Aorta (tissue), 5 donors: ENCODE measurements at regions not wholly inside any gene's neighbourhood (a gene's known extent, or its start where the extent isn't known, plus 50 kb on each side); places are given as distances from the start of the nearest gene placed in this dataset.
"Not testable (repeated sequence)": the region's sequence is repeated elsewhere in the genome, so short reads cannot be mapped to it uniquely, and the experiment has no call there.

ENCODE experiments used
- ATAC-seq: fragments of 200-7000 bp; cut with Tn5 transposase; one replicate; pipeline ENCODE4 v1.9.1; 2022; ENCODE audit warnings: moderate library complexity; ENCODE audit not compliant: low FRiP score
- DNase-seq, 2 donors: peaks; one replicate each; pipeline ENCODE4 v3.0.0-alpha.2; 2020
- H3K27ac ChIP-seq, 2 donors: one replicate each; pipeline ENCODE4 v1.5.1; 2013; ENCODE audit warnings: low read length in 2 of 2, mild to moderate bottlenecking in 2 of 2, moderate library complexity in 2 of 2, control low read depth in 1 of 2, inconsistent platforms in 1 of 2, low read depth in 1 of 2
- H3K27me3 ChIP-seq, 2 donors: one replicate each; pipeline ENCODE4 v1.6.1; 2013; ENCODE audit warnings: control low read depth in 1 of 2, low read length in 1 of 2, mild to moderate bottlenecking in 1 of 2, moderate library complexity in 1 of 2; ENCODE audit not compliant: insufficient read depth in 2 of 2, control insufficient read depth in 1 of 2
- H3K36me3 ChIP-seq, 2 donors: one replicate each; pipeline ENCODE4 v1.6.1; 2013; ENCODE audit warnings: control low read depth in 1 of 2, low read length in 1 of 2, mild to moderate bottlenecking in 1 of 2; ENCODE audit not compliant: insufficient read depth in 2 of 2, control insufficient read depth in 1 of 2
- H3K4me1 ChIP-seq, 2 donors: one replicate each; pipeline ENCODE4 v1.6.1; 2013; ENCODE audit warnings: low read length in 2 of 2, control low read depth in 1 of 2, mild to moderate bottlenecking in 1 of 2, moderate library complexity in 1 of 2; ENCODE audit not compliant: insufficient read depth in 2 of 2, control insufficient read depth in 1 of 2
- H3K4me3 ChIP-seq, 2 donors: one replicate each; pipeline ENCODE4 v1.5.1; 2013; ENCODE audit warnings: low read length in 2 of 2, control low read depth in 1 of 2, mild to moderate bottlenecking in 1 of 2
- H3K9me3 ChIP-seq: one replicate; pipeline ENCODE4 v1.6.1; 2013; ENCODE audit warnings: mild to moderate bottlenecking, low read length; ENCODE audit not compliant: control insufficient read depth
- WGBS, 2 donors: extraction: QIAGEN DNeasy Blood & Tissue Kit; methylation state at CpG; one replicate each; pipeline ENCODE4 v1.1.7; 2013; 5-methylcytosine and 5-hydroxymethylcytosine counted together
- intact Hi-C, 2 donors: fragments of 100-400 bp; cut with DNase I; formaldehyde crosslinking; loops; one replicate each; pipeline versions ENCODE4 v1.14.2 to v1.15.0; 2022
- donor health status: healthy with polysubstance abuse.
- donor health status: Bipolar disorder and iron deficiency.
- donor health status: DM: no; HTN: no; CAD: no.
- donor health status: DM: no; HTN: no; CAD: no.
- donor health status: DM: yes; HTN: yes; CAD: no.

- no peak overlapping the region for H3K27ac ChIP-seq
- H3K9me3 ChIP-seq, result no peaks in the 10 kb centered on the region
- no peaks in the 10 kb centered on the region for H3K36me3 ChIP-seq
- 90 to 92% methylated on average over 11 of the region's 11 CpGs for WGBS, 2 donors
- no peak overlapping the region for H3K4me3 ChIP-seq
- H3K27me3 ChIP-seq, result no peaks in the 10 kb centered on the region
- intact Hi-C loops, result no loop called here
- DNase-seq (no peak), ATAC-seq (no peak)
- H3K4me1 ChIP-seq, result no peaks in the 10 kb centered on the region
Observed at GRCh38 chr10:4431114-4431863, 394.7 kb upstream of the AKR1E2 start.

GRCh38 chr10:4429571-4429970 is 396.4 kb upstream of the AKR1E2 start:
- no peaks in the 10 kb centered on the region for H3K36me3 ChIP-seq
- H3K4me3 ChIP-seq, result no peak overlapping the region
- H3K27ac ChIP-seq, result no peak overlapping the region
- H3K27me3 ChIP-seq, result no peaks in the 10 kb centered on the region
- WGBS, 2 donors, result 85 to 87% methylated on average over 9 of the region's 9 CpGs
- H3K9me3 ChIP-seq, result no peaks in the 10 kb centered on the region
- intact Hi-C loops, result no loop called here
- ATAC-seq, result no peak
- DNase-seq, result no peak
- no peaks in the 10 kb centered on the region for H3K4me1 ChIP-seq

- intact Hi-C loops, result no loop called here
- WGBS, 2 donors, result 36 to 44% methylated on average over 1 of the region's 1 CpG
- no peak overlapping the region for H3K27ac ChIP-seq
Observed at GRCh38 chr10:4427532-4427931, 398.5 kb upstream of the AKR1E2 start.

GRCh38 chr10:4426866-4427265 is 399.1 kb upstream of the AKR1E2 start:
- intact Hi-C loops, result no loop called here
- ATAC-seq (no peak), DNase-seq (no peak)
- no peaks in the 10 kb centered on the region for H3K27me3 ChIP-seq
- no peaks in the 10 kb centered on the region for H3K4me1 ChIP-seq
- no peaks in the 10 kb centered on the region for H3K36me3 ChIP-seq
- H3K9me3 ChIP-seq, result no peaks in the 10 kb centered on the region
- no peak overlapping the region for H3K27ac ChIP-seq
- WGBS, 2 donors, result 97 to 98% methylated on average over 1 of the region's 1 CpG
- H3K4me3 ChIP-seq, result no peak overlapping the region

More at GRCh38 chr10:4427532-4427931, 398.5 kb upstream of the AKR1E2 start:
- no peak overlapping the region for H3K4me3 ChIP-seq
- H3K4me1 ChIP-seq, result no peaks in the 10 kb centered on the region
- no peaks in the 10 kb centered on the region for H3K27me3 ChIP-seq
- DNase-seq (no peak), ATAC-seq (no peak)
- no peaks in the 10 kb centered on the region for H3K36me3 ChIP-seq
- H3K9me3 ChIP-seq, result no peaks in the 10 kb centered on the region

GRCh38 chr10:4409319-4409718 is 416.7 kb upstream of the AKR1E2 start:
- intact Hi-C loops, result no loop called here
- H3K27me3 ChIP-seq, result no peaks in the 10 kb centered on the region
- H3K9me3 ChIP-seq, result no peaks in the 10 kb centered on the region
- WGBS, 2 donors, result 4 to 11% methylated on average over 2 of the region's 2 CpGs
- H3K4me1 ChIP-seq, result peaks cover 0 to 1% of the 10 kb centered on the region in 2 donors
- ATAC-seq, result no peak
- no peak overlapping the region for H3K4me3 ChIP-seq
- peak overlapping the region in 1 of 2 donors; percentile 71 for H3K27ac ChIP-seq
- no peaks in the 10 kb centered on the region for H3K36me3 ChIP-seq
- no peak for DNase-seq

GRCh38 chr10:4407783-4408182 is 418.2 kb upstream of the AKR1E2 start:
- 71 to 87% methylated on average over 1 of the region's 1 CpG for WGBS, 2 donors

GRCh38 chr10:4405828-4406227 is 420.2 kb upstream of the AKR1E2 start:
- ATAC-seq, result no peak
- WGBS, 2 donors, result 70 to 76% methylated on average over 3 of the region's 3 CpGs

More at GRCh38 chr10:4407783-4408182, 418.2 kb upstream of the AKR1E2 start:
- H3K27me3 ChIP-seq, result no peaks in the 10 kb centered on the region
- H3K36me3 ChIP-seq, result no peaks in the 10 kb centered on the region
- no peak overlapping the region for H3K27ac ChIP-seq
- no peaks in the 10 kb centered on the region for H3K9me3 ChIP-seq
- ATAC-seq (no peak), DNase-seq (no peak)
- H3K4me1 ChIP-seq, result peaks cover 0 to 1% of the 10 kb centered on the region in 2 donors
- intact Hi-C loops, result no loop called here
- H3K4me3 ChIP-seq, result no peak overlapping the region

GRCh38 chr10:4403638-4404252 is 422.3 kb upstream of the AKR1E2 start:
- DNase-seq (no peak), ATAC-seq (no peak)
- H3K4me3 ChIP-seq, result no peak overlapping the region
- H3K4me1 ChIP-seq, result no peaks in the 10 kb centered on the region
- no peaks in the 10 kb centered on the region for H3K9me3 ChIP-seq
- WGBS, 2 donors, result 97% methylated on average over 24 of the region's 24 CpGs
- no peaks in the 10 kb centered on the region for H3K36me3 ChIP-seq
- H3K27me3 ChIP-seq, result no peaks in the 10 kb centered on the region
- intact Hi-C loops, result no loop called here
- H3K27ac ChIP-seq, result no peak overlapping the region

More at GRCh38 chr10:4405828-4406227, 420.2 kb upstream of the AKR1E2 start:
- DNase-seq, result no peak
- Histone ChIP-seq H3K4me3 (no peak overlapping the region), H3K4me1 (peaks cover 0 to 1% of the 10 kb centered on the region in 2 donors), H3K36me3 (no peaks in the 10 kb centered on the region), H3K27me3 (no peaks in the 10 kb centered on the region), H3K27ac (no peak overlapping the region), H3K9me3 (no peaks in the 10 kb centered on the region)
- intact Hi-C loops, result no loop called here

GRCh38 chr10:4401080-4401479 is 424.9 kb upstream of the AKR1E2 start:
- not testable (repeated sequence) for H3K36me3 ChIP-seq, H3K4me3 ChIP-seq

More at GRCh38 chr10:4401080-4401479, 424.9 kb upstream of the AKR1E2 start:
- H3K27me3 ChIP-seq, H3K9me3 ChIP-seq, DNase-seq, H3K27ac ChIP-seq, intact Hi-C loops, H3K4me1 ChIP-seq, ATAC-seq: not testable (repeated sequence)
- 98 to 99% methylated on average over 4 of the region's 4 CpGs for WGBS, 2 donors
